Testis (tissue), 2 donors: ENCODE measurements at regions not wholly inside any gene's neighbourhood (a gene's known extent, or its start where the extent isn't known, plus 50 kb on each side); places are given as distances from the start of the nearest gene placed in this dataset.

ENCODE experiments used
- CTCF ChIP-seq, 3 experiments: fragments of 450-650 bp in 2 of 3; fragments of 200-600 bp in 1 of 3; sonication (generic) in 1 of 3; IDR thresholded peaks; one replicate each; pipeline ENCODE4 v1.5.1; 2016 to 2019; ENCODE audit warnings: antibody characterized with exemption in 3 of 3, mild to moderate bottlenecking in 2 of 3, moderate library complexity in 1 of 3
- POLR2A ChIP-seq: fragments of 450-650 bp; IDR thresholded peaks from one replicate; pipeline ENCODE4 v1.6.1; 2017; ENCODE audit warnings: antibody characterized with exemption, mild to moderate bottlenecking, moderate library complexity

- TF ChIP-seq POLR2A (no peak), CTCF (IDR thresholded peaks at IDR 0.05) (no peak)
Measured at GRCh38 chr1:228647523-228648444, 87.5 kb upstream of the RHOU start.
